ENCODE measurements at regions not wholly inside any gene's neighbourhood (a gene's known extent, or its start where the extent isn't known, plus 50 kb on each side); places are given as distances from the start of the nearest gene placed in this dataset.

- no peak for TF ChIP-seq ZFX (IDR thresholded peaks at IDR 0.05; ENCODE audit: borderline replicate concordance)
- TF ChIP-seq, protein P1, sequence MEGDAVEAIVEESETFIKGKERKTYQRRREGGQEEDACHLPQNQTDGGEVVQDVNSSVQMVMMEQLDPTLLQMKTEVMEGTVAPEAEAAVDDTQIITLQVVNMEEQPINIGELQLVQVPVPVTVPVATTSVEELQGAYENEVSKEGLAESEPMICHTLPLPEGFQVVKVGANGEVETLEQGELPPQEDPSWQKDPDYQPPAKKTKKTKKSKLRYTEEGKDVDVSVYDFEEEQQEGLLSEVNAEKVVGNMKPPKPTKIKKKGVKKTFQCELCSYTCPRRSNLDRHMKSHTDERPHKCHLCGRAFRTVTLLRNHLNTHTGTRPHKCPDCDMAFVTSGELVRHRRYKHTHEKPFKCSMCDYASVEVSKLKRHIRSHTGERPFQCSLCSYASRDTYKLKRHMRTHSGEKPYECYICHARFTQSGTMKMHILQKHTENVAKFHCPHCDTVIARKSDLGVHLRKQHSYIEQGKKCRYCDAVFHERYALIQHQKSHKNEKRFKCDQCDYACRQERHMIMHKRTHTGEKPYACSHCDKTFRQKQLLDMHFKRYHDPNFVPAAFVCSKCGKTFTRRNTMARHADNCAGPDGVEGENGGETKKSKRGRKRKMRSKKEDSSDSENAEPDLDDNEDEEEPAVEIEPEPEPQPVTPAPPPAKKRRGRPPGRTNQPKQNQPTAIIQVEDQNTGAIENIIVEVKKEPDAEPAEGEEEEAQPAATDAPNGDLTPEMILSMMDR (IDR thresholded peaks at IDR 0.05) = no peak
- H3K27ac ChIP-seq = no peak overlapping the region
Measured at GRCh38 chrX:51406688-51407519, 74.3 kb downstream of the NUDT10 start.

DNA sequence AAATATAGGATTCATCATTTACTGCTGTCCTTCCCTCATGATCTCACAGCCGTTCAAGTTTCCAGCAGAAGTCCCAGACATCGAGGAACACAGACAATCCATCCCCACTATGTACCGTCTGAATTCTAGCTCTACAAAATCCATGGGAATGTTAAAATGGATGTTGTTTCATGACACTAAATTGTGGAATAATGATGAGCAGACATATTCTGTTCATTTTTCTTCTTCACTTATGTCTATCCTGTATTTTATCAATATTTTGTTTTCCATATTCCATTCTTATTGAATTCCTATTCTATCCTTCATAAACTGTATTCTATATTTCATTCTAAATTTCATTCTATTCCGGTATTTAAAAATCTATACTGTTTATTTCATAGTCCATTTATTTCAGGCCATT, 71.8 kb downstream of the NUDT10 start:
- H3K27ac ChIP-seq = no peak overlapping the region
- TF ChIP-seq ZFX (IDR thresholded peaks at IDR 0.05; ENCODE audit: borderline replicate concordance) = no peak
- TF ChIP-seq, protein P1 (IDR thresholded peaks at IDR 0.05) = no peak

DNA sequence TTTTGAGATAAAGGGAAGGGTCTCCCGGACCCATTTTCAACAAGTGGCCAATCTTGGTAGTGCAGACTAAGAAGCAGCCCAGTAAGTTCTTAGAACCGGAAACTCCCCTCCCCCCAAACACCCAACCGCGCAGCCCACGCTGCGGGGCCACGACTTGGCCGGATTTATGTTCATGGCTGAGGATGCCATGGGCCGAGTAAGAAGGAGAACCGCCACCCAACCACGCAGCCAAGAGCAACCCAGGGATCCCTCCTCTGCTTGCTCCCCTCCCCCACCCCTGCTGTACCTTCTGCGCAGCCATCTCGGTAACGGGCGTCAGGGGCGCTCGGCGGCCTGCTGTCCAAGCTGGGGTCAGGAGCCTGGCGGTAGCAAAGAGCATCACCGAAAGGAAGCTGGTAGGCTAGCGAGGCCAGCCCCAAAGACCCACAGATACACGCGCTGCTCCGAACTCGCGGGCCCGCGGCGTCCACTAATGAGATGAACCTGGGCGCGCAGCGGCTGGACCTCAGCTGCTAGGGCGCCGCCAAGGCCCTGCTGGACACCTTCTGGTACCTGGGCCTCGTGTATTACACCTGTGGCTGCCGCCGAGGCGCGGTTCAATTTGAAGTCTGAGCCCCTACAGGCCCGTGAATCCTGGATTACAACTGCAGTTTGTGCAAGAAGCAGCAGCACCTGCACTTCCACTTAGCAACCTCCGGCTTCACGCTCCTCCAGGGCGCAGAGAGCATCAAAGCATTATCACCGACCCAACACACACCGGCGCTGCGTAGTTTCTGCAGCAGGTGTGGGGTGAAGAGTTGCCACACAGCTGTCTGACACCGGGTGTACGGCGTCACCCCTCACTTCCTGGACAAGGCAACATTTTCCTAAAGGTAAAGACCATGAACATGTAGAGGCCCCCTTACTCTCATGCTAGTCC, 63.4 kb downstream of the NUDT10 start:
- H3K27ac ChIP-seq = no peak overlapping the region

DNA sequence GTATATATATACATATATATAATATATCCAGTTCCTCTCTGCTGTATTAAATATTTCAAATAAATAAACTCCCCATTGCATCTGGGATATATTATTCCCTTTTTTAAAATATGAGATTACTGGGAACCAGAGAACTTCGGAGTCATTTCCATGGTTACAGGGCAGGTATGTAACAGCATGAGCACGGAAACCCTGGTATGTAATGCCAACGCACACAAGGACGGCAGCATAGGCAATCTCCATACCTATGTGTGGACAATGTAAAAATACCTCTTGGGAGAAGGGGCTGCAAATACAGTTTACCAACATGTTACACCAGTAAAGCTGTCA, 62.8 kb downstream of the NUDT10 start:
- H3K27ac ChIP-seq = no peak overlapping the region
- TF ChIP-seq, protein P1 (IDR thresholded peaks at IDR 0.05) = no peak
- no peak for TF ChIP-seq ZFX (IDR thresholded peaks at IDR 0.05; ENCODE audit: borderline replicate concordance)

More for the DNA sequence above, 63.4 kb downstream of the NUDT10 start:
- TF ChIP-seq, protein P1 (IDR thresholded peaks at IDR 0.05) = no peak
- TF ChIP-seq ZFX (IDR thresholded peaks at IDR 0.05; ENCODE audit: borderline replicate concordance) = no peak
